ENCODE measurements at regions not wholly inside any gene's neighbourhood (a gene's known extent, or its start where the extent isn't known, plus 50 kb on each side); places are given as distances from the start of the nearest gene placed in this dataset.
"Not testable (repeated sequence)": the region's sequence is repeated elsewhere in the genome, so short reads cannot be mapped to it uniquely, and the experiment has no call there.

DNA sequence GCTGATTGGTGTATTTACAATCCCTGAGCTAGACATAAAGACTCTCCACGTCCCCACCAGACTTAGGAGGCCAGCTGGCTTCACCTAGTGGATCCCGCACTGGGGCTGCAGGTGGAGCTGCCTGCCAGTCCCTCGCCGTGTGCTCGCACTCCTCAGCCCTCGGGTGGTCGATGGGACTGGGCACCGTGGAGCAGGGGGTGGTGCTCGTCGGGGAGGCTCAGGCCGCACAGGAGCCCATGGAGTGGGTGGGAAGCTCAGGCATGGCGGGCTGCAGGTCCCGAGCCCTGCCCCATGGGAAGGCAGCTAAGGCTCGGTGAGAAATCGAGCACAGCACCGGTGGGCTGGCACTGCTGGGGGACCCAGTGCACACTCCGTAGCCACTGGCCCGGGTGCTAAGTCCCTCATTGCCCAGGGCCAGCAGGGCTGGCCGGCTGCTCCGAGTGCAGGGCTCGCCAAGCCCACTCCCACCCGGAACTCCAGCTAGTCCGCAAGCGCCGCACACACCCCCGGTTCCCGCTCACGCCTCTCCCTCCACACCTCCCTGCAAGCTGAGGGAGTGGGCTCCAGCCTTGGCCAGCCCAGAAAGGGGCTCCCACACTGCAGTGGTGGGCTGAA, 1441.2 kb upstream of the ACVR2A start:
- not testable (repeated sequence) for DNase-seq (ENCODE audit: extremely low read depth, low read depth)

DNA sequence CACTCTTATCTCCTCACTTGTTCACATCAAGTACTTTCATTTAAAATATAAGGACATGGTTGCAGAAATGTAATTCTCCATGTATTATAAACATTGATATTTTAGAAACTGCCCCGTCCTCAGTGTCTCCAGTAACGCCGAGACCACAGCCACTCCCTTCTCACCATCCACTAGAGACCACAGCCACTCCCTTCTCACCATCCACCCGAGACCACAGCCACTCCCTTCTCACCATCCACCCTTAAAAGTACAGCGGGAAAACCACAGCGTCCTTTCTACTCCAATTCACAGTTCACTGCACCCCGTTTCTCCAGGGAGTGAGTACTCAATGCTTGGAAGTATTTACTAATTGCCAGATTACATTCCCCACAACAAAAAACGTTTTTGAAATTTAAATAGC, 1452.2 kb upstream of the ACVR2A start:
- DNase-seq (ENCODE audit: extremely low read depth, low read depth), result no peak

DNA sequence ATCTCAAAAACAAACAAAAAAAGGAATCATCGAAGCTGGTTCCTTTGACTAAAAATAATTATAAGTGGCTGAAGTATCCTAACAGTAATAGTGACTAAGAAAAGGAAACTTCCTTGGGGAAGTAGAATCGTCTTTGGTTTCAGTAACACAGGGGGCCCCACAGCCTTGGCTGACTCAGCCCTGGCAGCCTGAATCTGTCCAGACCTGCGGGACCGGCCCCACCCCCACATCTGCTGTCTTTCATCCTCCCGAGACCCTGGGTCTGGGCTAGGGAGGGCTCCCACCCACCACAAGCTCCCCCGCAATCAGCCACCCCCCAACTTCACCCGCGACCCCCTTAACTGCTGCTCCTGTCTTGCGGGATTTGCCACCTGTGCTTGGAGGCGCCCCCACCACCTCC, 1452.6 kb upstream of the ACVR2A start:
- no peak for DNase-seq (ENCODE audit: extremely low read depth, low read depth)

DNA sequence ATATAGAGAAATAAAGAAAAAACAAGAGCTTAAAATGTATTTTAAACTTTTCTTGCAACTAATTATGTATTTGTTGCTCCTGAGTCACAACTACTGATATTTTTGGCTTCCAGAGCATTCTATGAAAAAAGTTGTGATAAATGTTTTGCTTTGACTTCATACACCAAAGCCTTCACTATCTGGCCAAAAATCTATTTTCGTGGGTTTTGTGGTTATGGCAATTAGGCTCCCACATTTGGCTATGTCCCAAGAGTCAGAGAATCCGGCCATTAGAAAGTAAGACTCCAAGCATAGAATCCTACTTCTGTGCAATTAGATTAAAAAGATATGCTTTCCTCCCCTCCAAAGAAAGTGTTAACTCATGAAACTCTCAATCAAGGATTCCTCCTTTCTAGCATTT, 1456.1 kb upstream of the ACVR2A start:
- no peak for DNase-seq (ENCODE audit: extremely low read depth, low read depth)

DNA sequence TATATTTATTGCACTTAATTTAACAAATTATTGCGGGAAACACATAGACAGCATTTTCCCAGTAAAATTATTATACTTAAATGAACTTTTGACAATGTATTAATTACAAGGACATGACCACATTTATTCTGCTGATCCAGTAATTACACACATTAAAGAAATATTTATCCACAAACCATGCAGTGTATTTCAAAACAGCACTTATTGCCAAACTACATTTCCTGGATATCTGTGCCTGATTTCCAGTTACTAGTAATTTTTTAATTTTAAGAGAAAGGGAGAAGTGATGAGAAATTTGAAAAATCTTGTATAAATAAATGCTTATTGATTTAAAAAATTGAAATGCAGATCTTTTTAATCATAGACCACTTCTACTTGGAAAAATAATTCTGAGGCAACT, 1458.7 kb upstream of the ACVR2A start:
- no peak for DNase-seq (ENCODE audit: extremely low read depth, low read depth)

DNA sequence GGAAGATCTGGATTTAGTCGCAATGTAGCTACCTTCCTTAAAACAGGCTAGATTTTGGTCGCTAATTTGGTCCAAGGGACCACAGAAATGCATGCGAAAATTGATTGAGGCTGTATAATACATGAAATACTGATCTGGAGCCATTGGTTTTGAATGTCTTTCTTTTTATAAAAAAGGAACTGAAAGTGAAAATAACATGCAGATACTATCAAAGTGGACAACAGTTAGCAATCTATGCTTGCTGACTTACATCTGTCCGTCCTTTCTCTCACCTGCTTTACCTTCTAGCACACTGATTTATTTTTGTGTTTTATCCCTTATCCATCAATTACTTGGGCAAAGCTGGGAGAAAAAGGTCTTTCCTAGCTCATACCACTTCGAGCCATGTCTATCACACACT, 1459.8 kb upstream of the ACVR2A start:
- DNase-seq (ENCODE audit: extremely low read depth, low read depth), result no peak

DNA sequence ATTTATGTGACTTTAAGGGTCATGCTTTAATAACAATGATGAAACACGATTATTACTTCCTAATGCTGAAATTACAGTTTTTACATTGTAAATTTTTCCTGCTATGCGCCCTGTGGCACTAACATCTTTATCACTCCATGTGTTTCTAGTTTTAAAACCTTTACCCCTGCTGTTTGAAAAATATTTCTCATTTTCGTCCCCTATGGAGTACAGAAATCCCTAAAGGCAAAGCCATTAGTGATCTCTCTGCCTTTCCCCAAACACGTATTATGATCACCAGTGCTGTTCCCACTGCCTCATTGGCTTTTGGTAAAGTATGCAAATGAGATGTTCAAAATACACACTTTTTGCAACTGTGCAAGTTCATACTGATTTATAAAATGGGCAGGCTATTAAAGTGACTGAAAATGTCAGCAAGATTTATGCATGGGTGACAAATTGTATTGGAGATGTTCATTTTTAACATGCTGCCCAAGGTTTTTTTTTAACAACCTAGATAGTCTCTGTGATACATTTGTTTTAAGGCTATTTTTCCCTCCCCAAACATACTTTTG, 1468.2 kb upstream of the ACVR2A start:
- no peak for DNase-seq (ENCODE audit: extremely low read depth, low read depth)

DNA sequence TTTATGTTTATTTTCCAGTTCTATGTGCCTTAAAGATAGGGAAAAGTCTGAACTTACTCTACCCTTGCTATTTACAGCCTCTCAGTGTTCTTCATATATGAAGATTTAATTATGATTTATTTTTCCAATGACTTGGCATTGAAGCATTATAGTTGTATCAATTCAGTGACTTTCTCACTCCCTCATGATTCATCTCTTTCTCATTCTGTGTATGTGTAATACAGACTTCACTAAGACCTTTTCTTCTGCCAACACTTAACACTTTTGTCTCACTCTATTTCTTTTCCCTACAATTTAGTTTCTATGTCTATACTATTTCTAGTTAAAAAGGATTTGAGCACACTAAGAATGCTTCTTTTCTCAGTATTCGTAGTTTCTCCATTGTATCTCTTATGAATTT, 1470.3 kb upstream of the ACVR2A start:
- no peak for DNase-seq (ENCODE audit: extremely low read depth, low read depth)

DNA sequence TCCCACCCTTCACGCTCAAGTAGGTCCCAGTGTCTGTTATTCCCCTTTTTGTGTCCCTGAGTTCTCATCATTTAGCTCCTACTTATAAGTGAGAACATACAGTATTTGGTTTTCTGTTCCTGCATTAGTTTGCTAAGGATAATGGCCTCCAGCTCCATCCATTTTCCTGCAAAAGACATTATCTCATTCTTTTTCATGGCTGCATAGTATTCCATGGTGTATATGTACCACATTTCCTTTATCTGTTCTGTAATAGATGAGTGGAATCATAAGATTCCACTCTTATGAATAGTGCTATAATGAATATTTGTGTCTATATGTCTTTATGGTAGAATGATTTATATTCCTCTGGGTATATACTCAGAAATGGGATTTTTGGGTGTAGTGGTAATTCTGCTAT, 1473.5 kb upstream of the ACVR2A start:
- DNase-seq (ENCODE audit: extremely low read depth, low read depth), result not testable (repeated sequence)

DNA sequence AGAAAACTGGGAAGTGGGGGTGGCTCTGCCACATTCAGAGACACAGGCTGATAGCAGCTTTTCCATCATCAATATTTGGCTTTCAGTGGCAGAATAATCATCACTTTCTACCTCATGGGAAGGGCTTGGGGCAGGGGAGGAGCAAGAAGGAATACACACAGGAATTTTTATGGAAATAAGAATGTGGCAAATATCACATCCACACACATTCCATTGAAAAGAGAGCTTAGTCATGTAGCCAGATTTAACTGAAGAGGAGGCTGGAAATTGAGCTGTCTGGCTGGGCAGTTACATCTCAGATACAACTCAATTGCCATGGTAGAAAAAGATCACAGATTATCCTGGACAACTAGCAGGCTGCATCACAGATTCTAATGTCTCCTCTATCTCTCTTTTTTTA, 1474.0 kb upstream of the ACVR2A start:
- DNase-seq (ENCODE audit: extremely low read depth, low read depth), result no peak

DNA sequence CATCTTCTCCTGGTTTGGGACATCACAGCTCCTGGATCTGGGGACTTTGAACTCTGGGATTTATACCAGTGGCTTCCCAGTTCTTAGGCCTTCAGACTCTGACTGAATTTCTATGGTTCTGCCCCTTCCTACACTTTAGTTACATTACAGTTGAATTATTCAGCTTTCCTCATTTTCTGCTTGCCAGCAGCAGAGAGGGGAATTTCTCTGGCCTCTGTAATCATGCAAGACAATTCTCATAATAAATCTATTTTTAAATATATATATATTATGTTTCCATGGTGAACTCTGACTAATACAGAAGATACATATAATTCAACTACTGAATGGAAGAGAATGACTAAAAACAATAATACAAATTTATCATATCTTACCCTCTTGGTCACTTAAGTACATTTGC, 1478.6 kb upstream of the ACVR2A start:
- no peak for DNase-seq (ENCODE audit: extremely low read depth, low read depth)

DNA sequence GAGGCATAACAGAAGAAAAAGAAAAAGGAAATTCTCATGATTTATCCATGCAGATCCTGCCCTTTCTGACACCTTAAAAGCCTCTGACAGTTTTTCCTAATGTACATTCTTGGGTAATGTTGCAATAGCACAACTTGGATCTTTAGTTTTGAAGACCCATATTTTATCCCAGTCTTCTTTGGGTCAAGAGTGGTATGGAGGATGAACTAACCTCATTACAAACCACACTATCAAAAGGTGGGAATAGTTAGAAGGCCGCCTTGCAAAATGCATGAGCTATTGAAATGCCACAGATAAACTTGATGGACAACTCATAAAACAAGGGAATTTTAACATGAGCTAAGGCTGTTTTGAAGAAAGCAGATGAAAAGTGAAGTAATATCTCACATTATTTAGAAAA, 1479.8 kb upstream of the ACVR2A start:
- no peak for DNase-seq (ENCODE audit: extremely low read depth, low read depth)

DNA sequence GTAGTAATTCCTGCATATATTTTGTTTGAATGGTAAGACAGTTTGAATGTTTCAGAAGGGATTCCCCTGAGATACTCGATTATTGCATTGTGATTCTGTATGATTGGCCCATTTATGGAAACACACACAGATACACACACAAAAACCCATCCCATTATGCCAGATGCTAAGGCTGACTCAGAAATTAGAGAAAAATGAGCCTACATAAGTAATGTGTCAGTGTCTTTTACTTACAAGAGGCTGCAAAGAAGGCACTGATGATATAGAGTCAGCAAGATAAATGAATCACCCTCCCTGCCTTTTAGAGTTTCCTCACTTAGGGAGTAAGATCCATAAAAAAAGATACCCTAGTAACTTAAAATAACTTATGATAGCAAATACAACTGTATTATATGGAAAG, 1481.1 kb upstream of the ACVR2A start:
- no peak for DNase-seq (ENCODE audit: extremely low read depth, low read depth)

DNA sequence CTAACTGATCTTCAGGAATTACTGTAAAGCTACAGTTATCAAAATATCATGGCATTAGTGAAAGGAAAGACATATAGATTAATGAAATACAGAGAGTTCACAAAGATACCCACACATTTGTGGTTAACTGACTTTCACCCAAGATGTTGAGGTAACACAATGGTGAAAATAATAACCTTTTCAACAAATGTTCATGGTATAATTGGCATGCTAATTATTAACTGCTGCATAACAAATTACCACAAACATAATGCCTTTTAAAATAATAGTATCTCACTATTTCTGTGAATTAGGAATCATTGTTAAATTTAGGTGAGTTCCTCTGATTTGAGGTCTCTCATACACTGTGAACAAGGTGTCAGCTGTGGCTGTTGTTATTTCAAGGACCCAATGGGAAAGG, 1493.1 kb upstream of the ACVR2A start:
- DNase-seq (ENCODE audit: extremely low read depth, low read depth), result no peak

DNA sequence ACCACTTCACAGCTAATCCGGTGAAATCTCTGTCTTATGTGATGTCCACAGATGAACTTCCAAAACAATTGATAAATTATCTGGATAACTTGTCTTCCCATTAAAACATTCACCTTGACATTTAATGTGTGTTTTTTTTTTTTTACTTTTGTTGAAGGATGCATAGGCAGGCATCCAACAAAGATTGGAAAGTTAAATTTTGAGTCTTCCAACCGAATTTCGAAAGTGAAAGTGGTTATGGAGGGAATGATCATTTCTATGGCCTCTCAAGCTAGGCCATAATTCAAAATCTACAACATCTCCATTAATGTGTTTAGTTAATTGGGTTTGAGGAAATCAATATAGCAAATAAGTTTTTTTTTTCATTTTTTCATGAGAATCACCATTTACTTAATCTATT, 1495.5 kb upstream of the ACVR2A start:
- no peak for DNase-seq (ENCODE audit: extremely low read depth, low read depth)

DNA sequence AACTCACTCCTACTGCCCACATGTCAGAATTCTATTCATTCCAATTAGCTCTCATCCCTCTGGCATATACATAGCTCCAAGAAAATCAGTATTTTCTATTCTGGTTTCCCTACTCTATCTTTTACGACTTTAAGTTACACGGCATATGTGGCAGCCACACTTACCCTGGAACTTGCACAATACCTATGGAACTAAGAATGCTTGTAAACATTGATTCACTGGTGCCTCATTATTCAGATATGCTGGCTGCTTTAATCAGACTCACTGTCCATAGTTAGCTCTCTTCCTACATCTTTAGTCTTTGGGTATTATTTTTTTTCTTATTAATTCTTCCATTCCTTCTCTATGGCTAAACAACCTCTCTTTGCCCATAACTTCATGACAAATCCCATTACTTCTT, 1519.9 kb upstream of the ACVR2A start:
- no peak for DNase-seq (ENCODE audit: extremely low read depth, low read depth)

DNA sequence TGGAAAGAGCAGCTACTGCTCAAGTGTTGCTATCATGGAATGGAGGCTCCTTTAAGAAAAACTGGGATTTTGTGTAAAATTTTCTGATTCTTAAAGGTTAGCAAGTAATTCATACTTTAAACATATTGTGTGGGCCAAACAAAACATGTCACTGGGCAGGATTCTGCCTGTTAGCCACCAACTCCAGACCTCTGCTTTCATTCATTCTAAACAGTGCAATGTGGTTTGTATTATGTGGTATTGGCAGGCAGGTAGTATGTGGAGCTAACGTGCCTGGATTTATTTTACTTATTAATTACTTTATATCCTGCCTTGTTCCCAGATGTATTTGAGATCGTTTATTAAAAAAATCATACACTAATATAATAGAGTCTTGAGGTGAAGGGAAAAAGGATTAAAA, 1521.3 kb upstream of the ACVR2A start:
- DNase-seq (ENCODE audit: extremely low read depth, low read depth), result no peak

DNA sequence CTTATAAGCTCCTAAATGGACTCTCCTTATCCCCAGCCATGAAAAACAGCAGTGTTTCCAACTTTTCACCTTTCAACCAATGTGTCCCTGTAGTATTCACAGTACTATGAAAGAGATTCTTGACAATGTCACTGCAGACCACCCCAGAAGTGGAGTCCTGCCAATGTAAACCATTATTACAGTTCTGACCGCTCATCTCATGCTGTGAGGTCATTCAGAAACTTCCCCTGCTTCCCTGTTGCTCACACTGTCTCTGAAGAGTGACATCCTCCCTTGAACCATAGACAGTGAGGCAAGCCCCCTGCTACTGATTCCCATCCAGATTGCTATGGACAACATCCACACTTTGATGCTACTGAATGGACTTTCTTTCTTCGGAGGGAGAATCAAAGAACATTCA, 1523.7 kb upstream of the ACVR2A start:
- no peak for DNase-seq (ENCODE audit: extremely low read depth, low read depth)

DNA sequence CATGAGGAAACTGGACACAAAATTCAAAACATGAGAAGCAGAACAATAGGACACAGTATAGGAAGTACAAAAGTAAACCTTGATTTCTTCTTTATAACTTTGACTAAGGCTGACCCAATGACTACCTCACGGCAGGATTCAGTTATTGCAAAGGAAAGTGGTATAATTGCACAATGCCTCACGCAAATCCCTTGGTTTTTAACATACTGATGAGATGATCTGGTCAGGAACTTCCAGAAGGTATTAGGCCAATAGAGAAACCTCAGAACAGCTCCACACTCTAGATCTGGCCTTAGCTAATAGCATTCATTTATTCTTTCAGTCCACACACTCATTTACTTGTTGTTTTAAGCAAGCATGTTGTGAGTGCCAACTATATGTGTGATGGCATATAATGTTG, 1526.9 kb upstream of the ACVR2A start:
- DNase-seq (ENCODE audit: extremely low read depth, low read depth), result peak; percentile 33

DNA sequence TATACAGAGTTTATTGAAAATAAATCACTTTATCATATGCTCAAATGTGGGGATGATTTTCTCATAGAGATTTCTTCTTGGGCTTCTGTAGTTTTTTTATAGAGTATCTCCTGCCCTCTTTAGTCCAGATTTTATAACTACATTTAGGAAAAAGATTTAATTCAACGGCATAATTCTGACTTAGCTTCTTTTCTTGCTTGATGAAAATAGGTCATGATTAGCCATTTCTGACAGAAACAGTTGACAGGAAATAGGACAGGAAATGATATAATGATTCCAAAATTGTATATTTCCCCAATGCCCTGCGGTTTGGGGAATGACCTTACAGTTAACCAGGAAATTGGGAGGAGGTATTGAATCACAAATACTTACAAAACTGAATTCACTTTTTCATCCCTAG, 1531.9 kb upstream of the ACVR2A start:
- peak; percentile 40 for DNase-seq (ENCODE audit: extremely low read depth, low read depth)

DNA sequence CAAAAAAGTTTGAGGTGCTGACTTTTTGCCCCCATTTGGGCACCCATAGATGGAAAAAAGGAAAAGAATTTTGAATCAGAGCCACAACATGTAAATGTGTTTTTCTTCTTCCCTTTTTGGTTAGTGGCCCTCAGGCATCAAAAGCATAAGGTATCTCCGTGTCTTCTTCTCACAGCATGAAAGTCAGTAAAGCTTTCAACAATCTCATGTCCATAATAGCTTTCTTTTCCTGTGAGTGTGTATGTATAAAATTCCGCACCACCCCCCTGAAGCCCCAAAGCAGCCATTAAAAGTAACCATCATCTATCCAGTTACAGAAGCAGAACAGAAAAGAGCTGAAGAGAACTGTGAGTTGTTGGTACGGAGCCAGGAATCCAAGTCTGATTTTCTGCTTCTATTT, 1539.7 kb upstream of the ACVR2A start:
- DNase-seq (ENCODE audit: extremely low read depth, low read depth), result no peak

DNA sequence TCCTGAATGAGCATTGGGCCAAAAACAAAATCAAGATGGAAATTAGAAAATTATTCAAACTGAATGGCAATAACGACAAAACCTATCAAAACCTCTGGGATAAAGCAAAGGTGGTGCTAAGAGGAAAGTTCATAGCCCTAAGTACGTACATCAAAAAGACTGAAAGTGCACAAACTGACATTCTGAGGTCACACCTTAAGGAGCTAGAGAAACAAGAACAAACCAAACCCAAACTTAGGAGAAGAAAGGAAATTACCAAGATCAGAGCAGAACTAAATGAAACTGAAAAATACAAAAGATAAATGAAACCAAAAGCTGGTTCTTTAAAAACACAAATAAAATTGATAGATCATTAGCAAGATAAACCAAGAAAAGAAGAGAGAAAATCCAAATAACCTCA, 1543.5 kb upstream of the ACVR2A start:
- DNase-seq (ENCODE audit: extremely low read depth, low read depth), result no peak

DNA sequence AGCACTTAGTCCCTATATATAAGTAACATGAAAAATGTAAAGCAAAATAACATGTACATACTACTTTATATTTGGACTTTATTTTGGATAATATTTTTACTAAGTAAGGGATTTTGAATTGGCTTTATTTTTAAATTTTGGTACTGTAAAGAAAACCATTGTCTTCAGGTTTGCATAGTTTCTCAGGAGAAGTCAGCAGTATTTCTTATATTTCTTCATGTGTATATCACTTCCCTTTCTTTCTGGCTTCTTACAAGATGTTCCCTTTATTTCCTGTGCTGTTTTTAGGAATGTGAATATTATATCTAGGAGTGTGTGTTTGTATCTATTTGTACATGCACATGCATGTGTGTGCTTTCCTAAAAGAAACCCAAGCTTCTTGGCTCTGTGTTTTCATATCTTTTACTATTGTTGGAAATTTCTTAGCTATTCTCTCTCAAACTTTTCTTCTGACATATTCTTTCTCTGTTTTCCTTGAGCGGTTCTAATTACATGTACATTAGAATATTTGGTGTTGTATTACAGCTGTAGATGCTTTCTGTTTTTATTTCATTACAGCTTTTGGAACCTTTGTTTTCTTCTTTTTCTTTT, 1549.7 kb upstream of the ACVR2A start:
- no peak for DNase-seq (ENCODE audit: extremely low read depth, low read depth)

Measured in NCI-H460 (cell line).